NCI-H1417 (cell line): ENCODE measurements at regions not wholly inside any gene's neighbourhood (a gene's known extent, or its start where the extent isn't known, plus 50 kb on each side); places are given as distances from the start of the nearest gene placed in this dataset.
"Not testable (repeated sequence)": the region's sequence is repeated elsewhere in the genome, so short reads cannot be mapped to it uniquely, and the experiment has no call there.

Source experiments
- DNase-seq, 3 experiments: peaks; one replicate each; lab custom pipeline; 2025; lab: John Stamatoyannopoulos, UW

DNA sequence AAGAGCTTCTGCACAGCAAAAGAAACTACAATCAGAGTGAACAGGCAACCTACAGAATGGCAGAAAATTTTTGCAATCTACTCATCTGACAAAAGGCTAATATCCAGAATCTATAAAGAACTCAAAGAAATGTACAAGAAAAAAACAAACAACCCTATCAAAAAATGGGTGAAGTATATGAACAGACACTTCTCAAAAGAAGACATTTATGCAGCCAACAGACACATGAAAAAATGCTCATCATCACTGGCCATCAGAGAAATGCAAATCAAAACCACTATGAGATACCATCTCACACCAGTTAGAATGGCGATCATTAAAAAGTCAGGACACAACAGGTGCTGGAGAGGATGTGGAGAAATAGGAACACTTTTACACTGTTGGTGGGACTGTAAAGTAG, 124.9 kb upstream of the NR2F2 start:
- not testable (repeated sequence) for DNase-seq

DNA sequence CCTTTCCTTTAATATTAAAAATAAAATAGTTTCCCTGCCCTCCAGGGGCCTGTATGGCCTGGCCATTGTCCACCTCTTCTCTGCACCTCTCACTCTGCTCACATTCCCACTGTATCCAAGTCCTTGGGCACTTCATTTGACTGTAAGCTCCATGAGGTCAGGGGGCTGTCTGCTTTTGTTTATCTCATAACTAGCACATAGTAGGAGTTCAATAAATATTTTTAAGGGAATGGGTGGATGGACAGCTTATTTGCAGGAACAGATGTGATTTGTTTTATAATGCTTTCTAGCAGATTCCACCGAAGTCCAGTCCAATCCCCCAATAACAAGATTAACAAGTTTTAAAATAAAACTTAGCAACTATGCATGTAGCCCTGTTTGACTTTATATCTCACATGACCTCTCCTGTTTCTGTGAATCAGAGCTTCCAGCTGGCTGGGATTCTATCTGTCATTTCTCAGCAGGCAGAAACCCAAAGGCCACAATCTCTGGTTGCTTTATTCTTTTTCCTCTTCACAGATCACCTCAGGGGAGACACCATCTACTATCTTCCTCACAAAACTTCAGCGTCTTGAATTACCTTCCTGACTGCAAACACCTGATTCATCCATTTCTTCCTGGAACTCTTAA, 123.0 kb upstream of the NR2F2 start:
- DNase-seq = no peak

DNA sequence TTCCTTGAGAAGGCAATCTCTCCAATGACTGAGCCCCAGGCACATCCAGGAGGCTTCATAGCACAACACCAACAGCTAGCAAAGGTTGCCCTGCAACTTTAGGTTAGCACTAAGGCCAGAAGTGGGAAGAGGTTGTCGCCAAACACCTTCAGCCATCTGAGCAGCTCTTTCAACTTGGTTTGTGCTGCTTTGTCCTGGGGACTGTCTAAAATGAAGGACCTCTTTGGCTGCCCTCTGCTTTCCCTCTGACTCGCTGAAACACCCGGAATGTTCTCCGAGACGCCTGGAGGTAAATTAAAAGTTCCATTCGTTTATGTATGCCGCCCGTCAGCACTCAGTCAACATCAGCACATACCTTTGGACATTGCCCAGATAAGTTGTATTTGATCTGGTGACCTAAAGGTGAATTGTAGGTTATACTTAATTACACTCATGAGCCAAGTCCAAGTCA, 121.2 kb upstream of the NR2F2 start:
- no peak for DNase-seq

DNA sequence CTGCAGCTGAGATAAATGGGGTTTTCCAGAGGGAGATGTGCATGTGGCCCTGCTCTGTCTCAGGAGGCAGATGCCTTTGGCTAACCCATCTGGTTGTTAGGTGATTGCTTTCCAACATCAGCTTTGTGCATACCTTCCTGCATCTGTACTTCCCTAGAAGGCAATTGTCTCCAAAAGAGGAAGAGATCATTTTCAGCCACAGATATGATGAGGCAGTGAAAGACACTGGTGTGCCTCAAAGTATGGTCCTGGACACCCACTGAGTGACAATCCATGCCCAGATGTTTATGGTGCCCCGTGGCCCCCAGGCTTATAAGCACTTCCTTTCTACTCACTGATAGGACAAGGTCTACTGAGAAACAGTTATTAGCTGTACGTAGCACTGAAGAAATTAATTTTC, 117.5 kb upstream of the NR2F2 start:
- no peak for DNase-seq

DNA sequence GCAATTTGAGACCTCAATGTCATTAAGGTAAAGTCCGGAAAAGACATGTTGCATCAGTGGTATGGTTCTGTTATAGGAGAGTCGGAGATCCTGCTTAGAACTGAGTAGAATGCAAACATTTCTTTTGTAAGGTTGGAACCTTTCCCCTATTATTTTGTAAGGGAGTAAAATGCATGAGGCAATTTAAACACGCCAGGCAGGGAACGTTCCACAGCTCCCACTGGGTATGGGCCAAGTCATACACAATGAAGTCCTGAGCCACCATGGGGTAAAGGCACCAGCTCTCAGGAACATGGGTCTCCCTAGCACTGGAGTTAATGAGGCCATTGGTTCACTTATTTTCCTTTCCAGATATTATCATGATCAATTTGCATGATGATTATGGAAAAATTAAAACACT, 116.6 kb upstream of the NR2F2 start:
- DNase-seq = no peak

DNA sequence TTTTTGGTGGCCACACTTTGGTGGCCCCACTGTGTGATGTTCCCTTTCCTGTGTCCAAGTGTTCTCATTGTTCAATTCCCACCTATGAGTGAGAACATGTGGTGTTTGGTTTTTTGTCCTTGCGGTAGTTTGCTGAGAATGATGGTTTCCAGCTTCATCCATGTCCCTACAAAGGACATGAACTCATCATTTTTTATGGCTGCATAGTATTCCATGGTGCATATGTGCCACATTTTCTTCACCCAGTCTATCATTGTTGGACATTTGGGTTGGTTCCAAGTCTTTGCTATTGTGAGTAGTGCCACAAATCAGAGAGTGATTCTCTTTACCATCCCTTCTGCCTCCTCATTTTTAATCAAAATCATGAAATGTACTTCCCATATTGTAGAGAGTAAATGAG, 114.0 kb upstream of the NR2F2 start:
- not testable (repeated sequence) for DNase-seq

DNA sequence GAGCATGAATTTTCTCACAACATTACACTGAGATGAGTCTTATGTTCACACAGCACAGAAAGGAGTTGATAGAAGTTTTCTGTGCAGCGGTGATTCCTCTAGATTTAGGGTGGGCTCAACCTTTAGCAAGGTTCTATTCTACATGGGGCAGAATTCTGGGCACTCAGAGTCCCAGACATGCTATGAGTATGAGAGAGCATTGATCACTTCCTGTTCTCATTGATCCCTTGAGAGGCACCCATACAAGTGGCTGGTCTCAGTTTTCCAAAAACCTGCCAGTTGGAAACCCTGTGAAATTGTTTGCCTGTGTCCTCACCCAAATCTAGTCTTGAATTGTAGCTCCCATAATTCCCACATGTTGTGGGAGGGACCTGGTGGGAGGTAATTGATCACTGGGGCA, 112.5 kb upstream of the NR2F2 start:
- DNase-seq = no peak

DNA sequence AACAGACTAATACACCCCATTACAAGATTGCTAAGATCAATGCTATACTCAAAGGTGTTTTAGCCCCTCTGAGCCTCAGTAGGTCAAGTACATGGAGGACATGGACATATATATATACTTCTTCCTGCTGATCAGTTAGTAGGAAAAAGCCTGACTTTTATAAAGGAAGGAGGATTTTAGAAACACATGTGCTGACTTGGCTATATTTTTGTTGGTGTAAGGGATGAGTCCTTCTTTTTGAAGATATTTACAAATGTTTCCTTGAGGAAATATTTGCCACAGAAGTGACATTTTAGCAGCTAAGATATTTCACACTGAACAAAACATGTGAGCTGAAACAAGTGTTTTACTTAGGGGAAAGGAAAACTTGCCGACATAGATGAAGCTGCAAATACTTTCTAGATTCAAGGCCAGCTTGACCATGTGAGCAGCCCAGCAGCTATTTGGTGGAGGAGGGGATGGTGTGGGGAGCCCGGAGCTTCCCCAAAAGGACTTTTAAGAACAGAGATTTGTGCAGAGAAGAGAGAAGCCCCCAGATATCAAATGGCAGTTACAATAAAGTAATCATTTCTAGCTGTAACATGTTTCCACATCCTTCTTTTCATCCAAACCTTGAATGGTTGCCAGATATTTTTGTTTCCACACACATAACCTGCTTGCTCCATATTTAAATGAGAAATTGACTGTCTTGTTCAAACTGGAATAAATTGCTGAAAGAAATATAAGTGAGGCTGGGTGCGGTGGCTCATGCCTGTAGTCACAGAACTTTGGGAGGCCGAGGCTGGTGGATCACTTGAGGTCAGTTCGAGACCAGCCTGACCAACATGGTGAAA, 111.7 kb upstream of the NR2F2 start:
- no peak for DNase-seq

DNA sequence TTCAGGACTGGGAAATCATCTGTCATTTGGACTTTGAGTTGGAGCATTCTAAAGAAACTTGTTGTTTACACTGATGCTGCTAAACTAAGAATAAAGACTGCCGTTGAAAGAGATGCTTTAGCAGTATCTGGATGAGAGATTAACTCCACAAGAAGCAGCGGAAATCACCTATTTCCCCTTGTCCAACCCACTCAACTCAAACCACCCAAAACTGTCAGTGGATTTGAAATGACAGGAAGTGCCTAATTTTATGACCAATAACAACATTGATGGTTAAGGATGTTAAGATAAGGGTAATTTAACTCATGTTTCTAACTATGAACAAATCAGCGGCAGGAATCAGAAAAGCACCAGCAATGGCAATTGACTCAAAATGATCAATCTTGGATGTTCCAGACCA, 110.8 kb upstream of the NR2F2 start:
- DNase-seq = no peak

DNA sequence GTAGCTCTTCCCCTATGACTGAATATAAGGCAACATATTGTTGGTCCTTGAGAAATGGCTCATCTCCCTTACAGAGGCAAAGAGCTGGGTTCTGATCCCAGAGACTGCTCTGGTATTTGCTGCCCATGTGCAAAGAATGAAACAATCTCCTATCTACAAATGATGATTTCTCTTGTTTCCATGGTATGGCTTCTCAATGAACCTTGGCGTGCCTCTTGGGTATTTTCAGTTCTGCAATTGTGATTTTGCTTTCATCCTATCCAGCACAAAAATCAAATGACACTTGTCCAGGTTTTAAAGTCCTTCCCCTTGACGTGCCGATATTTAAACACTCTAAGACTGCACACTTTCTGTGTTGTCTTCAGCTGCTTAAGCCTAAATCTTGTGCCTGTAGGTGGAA, 109.8 kb upstream of the NR2F2 start:
- DNase-seq = no peak

DNA sequence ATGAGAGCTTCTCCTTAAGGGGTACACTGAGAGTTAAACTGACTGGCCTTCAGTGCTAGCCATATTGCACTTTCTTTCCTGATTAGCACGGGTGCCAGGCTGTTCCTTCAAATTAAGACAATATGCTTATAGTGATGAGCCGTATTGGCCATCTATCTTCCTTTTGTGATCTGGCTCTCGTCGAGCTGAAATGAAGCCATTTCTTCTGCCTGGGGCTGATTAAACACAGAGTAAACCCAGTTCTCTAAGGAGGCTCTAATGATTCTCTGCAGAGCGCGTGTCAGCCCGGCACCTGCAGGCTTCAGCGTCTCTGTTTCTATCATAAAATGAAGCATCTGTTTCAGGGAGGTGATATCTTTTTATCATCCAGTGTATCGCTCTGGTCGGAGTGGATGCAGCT, 107.5 kb upstream of the NR2F2 start:
- DNase-seq = no peak

DNA sequence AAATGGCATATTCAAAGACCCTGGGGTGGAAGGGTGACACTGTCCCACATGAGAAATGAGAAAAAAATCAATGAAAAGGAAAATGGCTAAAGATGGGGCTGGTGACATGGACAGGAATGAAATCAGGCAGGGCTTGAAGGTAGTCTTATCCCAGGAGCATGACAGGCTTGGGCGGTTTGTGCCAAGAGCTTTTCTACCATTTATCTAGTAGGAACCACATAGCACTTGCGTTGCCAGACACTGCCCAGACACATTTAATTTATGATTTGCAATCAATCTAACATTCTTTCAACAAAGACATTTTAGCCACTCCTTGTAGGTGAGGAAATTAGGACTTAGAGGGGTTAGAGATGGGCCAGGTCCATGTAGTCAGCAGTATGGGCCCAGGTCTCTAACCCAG, 106.6 kb upstream of the NR2F2 start:
- DNase-seq = no peak

DNA sequence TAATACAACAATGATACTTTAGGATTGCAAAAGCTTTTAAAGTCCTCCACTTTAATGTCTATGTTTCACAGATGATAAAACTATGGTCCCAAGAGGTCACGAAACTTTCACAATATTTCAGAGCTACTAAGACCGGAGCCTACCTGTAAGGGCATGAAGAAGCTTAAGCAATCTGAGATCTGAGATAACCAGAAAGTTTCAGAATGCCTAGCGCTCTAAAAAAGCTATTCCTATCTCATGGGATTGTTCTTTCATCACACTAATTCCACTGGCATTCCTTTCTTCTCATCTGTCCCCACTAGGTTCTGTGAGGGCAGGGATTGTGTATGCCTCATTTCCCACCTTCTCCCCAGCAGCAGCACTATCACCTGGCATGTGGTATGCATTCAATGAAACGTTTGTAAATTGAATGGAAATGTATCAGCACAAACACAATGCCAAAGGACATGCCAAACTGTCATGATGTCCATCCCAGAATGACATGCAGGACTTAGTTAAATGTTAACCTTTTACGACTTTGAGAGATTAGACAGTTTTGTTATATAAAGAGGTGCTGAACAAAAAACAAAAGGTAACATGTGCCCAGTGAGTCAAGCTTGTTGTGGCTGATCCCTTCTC, 104.7 kb upstream of the NR2F2 start:
- DNase-seq = no peak

DNA sequence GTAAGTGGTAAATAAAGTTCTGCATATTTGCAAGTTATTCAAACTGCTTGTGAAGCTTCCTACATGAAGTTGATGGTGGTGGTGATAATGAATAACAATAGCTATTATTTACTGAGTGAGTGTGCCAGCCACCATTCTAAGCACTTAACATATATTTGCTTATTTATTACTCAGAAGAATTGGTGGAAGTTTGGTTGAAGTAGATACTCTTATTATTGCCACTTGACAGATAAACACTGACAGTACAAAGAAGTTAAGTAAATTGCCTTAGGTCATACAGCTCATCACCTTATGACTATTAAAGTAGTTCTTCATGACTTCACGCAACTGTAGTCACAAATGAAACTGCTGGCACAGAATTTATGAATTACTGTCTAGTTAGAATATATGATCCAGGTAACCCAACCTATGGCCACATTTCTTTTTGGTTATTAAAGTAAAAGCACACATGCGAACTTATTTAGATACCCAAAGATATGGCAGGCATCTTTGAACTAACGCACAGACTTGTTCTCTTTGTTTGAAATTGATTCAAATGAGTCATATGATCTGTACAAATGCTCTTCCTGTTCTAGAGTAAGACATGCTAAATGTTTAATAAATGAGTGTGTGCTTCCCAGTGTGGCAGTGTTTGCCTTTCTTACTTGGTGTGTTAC, 99.8 kb upstream of the NR2F2 start:
- no peak for DNase-seq

DNA sequence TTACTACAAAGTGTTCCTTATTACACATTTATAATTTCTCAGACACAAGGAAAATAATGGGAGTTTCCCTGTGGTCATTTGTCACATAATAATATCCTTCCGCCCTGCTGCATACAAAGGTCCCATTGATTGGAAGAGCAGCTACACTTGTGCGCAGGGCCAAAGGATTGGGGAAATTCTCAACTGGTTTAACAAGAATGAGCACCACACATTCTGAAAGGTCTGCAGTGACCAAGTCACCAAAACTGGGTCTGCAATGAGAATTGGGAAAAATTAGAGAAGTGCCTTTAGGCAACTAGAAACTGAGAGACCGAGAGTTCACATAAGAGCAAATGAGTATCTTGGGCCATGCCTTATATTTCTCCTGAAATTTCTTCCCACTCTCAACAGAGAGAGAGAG, 98.2 kb upstream of the NR2F2 start:
- no peak for DNase-seq

DNA sequence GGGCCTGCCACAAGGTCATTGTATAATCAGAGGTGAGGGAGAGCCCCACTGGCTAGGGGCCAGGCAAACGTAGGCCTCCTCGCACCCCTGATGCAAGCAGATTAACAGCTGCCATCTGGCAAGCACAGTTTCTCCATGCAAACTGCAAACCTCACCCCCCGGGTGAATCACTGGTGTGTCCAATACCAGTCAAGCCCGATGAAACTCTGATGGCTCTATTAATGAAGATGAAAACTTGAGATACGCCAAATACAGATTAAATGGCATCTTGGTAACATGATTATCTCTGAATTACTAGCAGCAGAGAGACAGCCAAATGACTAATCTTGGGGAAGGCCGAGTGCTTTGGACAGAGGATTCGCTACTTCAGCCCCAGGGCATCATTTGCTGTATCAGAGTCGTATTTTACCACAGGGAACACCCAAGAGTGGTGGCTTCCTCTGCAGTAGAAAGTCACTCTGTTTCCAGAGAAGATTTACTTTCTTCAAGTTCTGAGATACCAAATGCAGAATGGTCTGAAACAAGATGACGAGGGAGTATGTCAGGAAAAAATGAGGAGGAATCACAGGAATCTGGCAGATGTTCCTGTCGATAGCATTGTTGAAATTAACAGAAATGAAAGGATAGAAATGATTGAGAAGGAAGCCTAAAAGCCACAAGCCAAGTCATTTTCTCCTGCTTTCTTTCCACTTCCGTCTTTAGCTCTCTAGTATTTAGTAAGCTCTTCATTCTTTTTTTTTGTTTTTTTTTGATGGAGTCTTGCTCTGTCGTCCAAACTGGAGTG, 96.2 kb upstream of the NR2F2 start:
- no peak for DNase-seq

DNA sequence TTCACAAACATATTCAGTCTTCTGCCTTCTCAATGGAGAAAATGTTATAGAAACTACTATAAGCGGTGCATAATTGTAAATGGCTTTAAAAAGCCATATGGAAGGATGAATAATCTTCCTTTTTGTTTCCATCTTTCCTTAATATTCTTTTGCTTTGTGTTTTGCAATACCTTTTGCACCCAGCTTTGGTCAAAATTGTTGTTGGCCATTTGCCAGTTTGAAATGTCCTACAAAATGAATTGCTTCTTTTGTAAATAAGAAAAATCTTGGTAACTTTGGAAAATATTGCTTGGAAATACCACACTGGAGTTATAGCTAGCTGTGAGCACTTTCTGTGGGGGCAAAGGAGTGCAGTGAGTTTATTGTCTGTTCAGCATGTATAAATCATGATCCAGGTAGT, 93.5 kb upstream of the NR2F2 start:
- DNase-seq = no peak

DNA sequence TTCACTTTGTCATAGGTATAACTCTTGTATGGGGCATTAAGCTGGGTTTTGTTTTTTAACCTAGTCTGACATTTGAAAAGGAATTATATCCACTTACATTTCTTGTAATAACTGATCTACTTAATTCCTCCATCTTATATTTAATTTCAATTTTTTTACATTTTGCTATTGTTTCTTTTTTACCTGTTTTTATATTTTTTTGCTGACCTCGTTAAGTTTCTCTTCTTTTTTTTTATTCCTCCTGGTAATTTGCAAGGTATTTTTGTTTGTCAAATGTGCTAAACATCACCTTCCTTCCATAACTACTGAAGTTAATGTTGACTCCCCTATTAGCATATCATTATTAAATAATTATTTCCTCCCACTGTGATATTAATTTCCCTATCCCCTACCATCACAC, 87.7 kb upstream of the NR2F2 start:
- no peak for DNase-seq

DNA sequence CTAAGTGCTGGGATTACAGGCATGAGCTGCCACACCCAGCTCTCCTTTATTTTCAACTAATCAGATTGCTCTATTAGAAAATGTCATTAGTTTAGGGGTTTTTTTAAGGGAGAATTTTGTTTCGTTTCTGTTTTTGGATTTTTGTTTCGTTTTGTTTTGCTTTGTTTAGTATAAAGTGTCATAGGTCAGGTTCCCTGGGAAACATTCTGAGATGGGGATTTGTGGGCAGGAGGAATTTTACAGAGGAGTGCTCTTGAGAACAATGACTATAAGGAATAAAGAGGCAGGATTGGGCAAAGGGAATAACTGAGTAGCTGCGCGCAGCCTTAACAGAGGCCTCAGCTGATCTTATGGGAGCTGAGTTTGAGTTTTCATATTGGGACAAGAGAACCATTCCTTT, 86.8 kb upstream of the NR2F2 start:
- no peak for DNase-seq

DNA sequence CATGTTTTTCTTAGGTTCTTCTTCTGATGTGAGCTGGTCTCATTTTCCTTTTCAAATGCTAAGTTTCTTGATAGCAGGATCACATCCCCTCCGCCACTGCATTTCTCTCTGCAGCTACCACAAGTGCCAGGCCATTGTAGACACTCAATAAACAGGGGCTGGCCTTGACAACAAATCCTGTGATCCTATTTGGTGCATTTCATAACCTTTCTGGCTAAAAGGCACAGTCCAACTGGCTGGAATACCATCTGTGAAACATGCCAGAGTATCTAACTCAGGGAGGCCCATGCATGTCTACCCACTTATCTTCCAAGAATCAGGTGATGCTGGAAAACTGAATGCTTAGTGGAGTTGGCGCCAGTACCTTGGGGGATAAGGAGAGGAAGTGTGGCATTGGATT, 85.2 kb upstream of the NR2F2 start:
- DNase-seq = no peak

DNA sequence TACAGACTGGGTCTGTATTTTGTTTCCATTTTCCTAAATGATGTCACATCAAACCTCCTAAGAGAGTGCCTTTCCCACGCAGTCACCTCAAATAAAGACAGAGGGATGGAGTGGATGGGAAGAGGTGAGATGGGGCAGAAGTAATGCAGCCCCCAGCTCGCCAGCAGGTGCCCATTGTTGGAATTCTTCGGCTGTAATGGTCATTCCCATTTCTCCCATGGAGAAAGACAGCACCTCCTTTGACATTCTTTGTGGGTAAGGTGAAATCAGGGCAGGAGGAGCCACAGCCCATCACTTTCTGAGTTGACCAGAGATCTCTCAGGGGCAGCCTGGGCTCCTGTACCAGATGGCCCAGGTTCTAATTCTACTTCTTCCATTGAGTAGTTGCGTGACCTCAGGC, 84.4 kb upstream of the NR2F2 start:
- DNase-seq = no peak
